GM12864 (cell line): ENCODE measurements at regions not wholly inside any gene's neighbourhood (a gene's known extent, or its start where the extent isn't known, plus 50 kb on each side); places are given as distances from the start of the nearest gene placed in this dataset.

Experiments
- DNase-seq: peaks from one replicate; pipeline ENCODE4 v3.0.0-alpha.2; 2011; ENCODE audit warnings: low read depth
- H3K4me3 ChIP-seq: 2 replicates; pipeline ENCODE4 v1.5.1; 2011; ENCODE audit warnings: mild to moderate bottlenecking, low read depth, low read length, control low read depth
- TF ChIP-seq, protein P1 (sequence below): IDR thresholded peaks from 2 replicates; pipeline ENCODE4 v1.5.1; 2011; ENCODE audit warnings: low read depth, mild to moderate bottlenecking, moderate library complexity, low read length, control low read depth, inconsistent platforms; ENCODE audit errors: missing control alignments

DNA sequence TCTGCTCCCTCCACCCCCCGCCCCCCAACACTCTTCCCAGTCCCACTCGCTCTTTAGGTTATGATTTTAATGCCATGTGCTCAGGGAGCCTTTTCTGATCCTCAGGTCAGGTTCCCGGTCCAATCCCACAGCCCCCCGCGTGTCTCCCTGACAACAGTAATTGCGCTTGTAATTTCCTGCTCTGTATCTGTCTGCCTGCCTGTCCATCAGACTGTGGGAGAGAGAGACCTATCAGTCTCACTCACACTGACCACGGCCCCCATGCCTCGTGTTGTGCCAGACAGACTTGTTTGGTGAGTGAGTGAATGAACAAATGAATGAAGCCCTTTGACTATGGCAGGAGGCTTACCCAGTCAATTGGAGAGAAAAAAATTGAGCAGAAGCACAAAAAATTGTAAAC is 50.8 kb upstream of the ECE1 start:
- DNase-seq: no peak
- TF ChIP-seq, protein P1, sequence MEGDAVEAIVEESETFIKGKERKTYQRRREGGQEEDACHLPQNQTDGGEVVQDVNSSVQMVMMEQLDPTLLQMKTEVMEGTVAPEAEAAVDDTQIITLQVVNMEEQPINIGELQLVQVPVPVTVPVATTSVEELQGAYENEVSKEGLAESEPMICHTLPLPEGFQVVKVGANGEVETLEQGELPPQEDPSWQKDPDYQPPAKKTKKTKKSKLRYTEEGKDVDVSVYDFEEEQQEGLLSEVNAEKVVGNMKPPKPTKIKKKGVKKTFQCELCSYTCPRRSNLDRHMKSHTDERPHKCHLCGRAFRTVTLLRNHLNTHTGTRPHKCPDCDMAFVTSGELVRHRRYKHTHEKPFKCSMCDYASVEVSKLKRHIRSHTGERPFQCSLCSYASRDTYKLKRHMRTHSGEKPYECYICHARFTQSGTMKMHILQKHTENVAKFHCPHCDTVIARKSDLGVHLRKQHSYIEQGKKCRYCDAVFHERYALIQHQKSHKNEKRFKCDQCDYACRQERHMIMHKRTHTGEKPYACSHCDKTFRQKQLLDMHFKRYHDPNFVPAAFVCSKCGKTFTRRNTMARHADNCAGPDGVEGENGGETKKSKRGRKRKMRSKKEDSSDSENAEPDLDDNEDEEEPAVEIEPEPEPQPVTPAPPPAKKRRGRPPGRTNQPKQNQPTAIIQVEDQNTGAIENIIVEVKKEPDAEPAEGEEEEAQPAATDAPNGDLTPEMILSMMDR: no peak

DNA sequence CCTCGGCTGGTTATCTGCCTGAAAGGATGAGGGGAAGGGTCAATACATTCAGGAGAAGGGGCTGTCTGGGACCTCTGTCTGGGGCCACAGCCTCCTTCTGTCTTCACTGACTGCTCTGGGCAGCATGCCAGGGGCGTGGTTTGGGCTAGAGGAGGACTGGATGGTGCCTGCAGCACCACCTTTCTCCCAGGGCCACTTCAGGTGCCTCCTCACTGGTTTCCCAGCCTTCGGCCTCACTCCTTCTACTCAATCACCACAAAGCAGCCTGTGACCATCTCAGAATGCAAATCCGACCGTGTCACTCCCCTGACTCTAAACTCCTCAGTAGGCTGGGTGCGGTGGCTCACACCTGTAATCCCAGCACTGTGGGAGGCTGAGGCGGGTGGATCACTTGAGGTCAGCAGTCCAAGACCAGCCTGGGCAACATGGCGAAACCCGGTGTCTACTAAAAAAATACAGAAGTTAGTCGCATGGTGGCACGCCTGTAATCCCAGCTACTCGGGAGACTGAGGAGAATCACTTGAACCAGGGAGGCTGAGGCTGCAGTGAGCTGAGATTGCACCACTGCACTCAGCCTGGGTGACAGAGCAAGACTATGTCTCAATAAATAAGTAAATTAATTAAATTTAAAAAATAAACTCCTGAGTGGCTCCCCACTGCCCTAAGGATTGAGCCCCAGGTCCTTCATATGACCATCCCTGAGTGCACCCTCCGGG is 50.1 kb upstream of the ECE1 start:
- no peak overlapping the region for H3K4me3 ChIP-seq
- TF ChIP-seq, protein P1: no peak
- no peak for DNase-seq

More for the DNA sequence above, 50.8 kb upstream of the ECE1 start:
- H3K4me3 ChIP-seq: no peak overlapping the region
